GM12865 (cell line): ENCODE measurements at regions not wholly inside any gene's neighbourhood (a gene's known extent, or its start where the extent isn't known, plus 50 kb on each side); places are given as distances from the start of the nearest gene placed in this dataset.

Experiments used
- DNase-seq: peaks from one replicate; pipeline ENCODE4 v3.0.0; 2010; ENCODE audit warnings: low read depth
- H3K4me3 ChIP-seq: 2 replicates; pipeline ENCODE4 v1.5.1; 2011; ENCODE audit warnings: mild to moderate bottlenecking, low read depth, low read length, control low read depth
- TF ChIP-seq, protein P1 (sequence below): IDR thresholded peaks from 2 replicates; pipeline ENCODE4 v1.5.1; 2011; ENCODE audit warnings: low read length, control low read depth, low read depth, inconsistent platforms; ENCODE audit not compliant: insufficient read depth; ENCODE audit errors: missing control alignments

DNA sequence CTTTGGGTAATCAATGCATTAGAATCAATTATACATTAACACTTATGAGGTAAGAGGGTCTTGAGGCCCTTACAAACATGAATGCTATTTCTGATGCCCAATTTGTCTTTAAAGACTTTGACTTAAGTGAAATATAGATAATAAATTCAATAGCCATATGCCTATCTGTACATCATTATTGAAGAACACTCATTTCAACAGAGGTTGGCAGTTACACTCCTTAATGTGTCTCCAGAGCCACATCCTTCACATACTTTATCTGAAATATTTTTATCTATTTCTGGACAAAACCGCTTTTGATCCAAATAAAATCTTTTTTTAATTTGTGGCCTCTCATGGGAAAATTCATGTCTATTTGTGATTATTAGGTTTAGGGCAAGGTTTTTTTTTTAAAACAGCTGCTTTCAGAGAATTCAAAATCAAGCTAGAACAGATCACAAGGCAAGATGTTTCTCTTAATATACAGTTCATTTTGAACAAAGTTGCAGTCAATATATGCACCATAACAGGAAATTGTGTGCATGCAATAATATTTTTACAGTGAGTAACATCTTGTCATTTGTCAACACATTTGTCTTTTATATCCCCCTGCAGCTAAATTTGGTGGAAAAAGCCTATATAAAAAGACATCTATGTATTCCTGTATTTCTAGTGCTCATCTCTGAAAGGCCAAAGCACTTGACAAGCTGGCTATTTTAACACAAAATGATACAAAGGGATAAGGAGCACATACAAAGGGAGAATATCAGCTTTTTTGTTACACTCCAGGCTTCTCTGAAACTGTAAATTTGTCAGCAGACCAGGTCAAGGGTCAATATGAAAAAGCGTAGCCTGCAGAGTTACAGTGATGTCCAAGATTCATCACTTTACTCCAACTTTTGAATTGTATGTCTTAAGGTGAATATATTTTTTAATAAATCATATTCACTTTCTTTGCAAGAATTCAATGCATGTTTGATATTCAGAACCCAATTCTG lies 146.2 kb upstream of the DPH6 start:
- H3K4me3 ChIP-seq, result no peak overlapping the region
- DNase-seq, result no peak
- TF ChIP-seq, protein P1, sequence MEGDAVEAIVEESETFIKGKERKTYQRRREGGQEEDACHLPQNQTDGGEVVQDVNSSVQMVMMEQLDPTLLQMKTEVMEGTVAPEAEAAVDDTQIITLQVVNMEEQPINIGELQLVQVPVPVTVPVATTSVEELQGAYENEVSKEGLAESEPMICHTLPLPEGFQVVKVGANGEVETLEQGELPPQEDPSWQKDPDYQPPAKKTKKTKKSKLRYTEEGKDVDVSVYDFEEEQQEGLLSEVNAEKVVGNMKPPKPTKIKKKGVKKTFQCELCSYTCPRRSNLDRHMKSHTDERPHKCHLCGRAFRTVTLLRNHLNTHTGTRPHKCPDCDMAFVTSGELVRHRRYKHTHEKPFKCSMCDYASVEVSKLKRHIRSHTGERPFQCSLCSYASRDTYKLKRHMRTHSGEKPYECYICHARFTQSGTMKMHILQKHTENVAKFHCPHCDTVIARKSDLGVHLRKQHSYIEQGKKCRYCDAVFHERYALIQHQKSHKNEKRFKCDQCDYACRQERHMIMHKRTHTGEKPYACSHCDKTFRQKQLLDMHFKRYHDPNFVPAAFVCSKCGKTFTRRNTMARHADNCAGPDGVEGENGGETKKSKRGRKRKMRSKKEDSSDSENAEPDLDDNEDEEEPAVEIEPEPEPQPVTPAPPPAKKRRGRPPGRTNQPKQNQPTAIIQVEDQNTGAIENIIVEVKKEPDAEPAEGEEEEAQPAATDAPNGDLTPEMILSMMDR, result no peak

DNA sequence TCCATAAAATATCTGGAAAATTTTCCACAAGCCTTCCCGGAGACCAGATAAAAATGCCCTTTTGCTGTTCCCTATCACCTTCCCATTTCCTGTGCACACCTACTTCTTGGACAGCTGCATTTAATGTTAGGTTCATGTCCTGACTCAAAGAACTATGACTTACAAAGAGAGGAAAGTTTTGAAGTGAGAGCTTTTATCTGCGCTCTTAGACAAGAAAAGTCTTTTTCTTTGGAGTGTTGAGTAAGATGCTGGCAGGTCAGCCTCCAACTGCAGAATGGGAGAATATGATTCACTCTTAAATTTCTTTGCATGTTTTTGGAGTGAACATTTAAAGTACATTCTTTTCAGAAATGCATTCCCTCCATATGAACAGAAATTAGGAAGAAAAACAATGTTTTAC lies 147.3 kb upstream of the DPH6 start:
- H3K4me3 ChIP-seq, result no peak overlapping the region
- TF ChIP-seq, protein P1, result no peak
- no peak for DNase-seq

DNA sequence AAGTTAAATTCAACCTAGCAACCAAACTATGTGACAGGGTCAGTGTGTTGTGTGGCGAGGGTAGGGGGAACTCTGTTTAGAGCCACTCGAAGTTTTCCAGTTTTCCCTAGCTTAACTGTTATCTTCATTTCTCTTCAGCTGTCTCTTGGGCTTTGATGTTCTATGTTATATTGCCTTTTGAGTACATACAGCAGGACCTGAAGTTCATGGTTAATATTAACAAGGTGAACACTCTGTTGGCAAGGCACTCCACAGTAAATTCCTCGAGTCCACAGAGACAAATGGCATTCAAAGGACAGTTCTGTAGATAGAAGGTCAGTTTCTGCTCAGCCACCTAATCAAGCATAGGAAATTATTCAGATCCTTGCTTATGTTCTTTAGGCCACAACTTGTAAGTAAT lies 147.9 kb upstream of the DPH6 start:
- TF ChIP-seq, protein P1, result no peak
- H3K4me3 ChIP-seq, result no peak overlapping the region
- no peak for DNase-seq

DNA sequence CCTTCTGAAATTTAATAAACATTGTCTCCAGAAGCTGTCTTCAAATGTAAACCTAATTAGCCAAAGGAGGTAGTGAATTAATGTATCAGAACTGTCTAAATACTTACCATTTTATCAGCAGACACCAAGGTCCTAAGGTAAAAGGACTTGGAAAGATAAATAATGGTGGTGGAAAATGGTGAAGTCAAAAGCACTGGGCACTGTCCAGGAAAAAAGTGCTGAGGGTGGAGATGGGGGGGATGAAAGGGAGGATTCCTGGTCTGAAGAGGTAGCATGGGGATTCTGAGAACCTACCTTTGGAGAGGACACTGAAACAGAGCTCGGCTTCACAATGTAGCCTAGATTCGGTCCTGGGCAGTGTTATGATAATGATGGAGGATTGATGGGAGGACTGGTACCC lies 149.0 kb upstream of the DPH6 start:
- H3K4me3 ChIP-seq, result no peak overlapping the region
- no peak for DNase-seq
- TF ChIP-seq, protein P1, result no peak

DNA sequence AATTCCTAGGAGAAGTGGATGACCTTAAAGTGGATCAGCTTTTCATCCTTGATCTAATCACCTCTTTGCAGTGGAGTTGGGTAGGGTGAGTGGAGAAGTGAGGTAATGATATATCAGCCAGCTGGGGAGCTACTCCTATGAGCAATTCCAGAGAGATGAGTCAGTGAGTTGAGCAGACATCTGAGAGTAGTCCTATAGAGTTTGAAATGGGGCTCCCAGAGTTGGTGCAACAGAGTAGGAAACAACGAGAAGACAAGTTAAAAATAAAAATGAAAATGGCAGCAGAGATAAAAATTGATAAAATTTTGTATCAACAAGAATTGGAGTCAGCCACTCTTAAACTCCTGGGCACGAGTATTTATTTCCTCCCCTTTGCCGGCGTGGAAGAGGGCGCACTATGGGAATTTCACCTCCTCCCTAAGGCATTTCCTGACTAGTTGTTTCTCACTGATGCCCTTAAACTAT lies 150.8 kb upstream of the DPH6 start:
- DNase-seq, result no peak
- no peak overlapping the region for H3K4me3 ChIP-seq
- TF ChIP-seq, protein P1, result no peak

DNA sequence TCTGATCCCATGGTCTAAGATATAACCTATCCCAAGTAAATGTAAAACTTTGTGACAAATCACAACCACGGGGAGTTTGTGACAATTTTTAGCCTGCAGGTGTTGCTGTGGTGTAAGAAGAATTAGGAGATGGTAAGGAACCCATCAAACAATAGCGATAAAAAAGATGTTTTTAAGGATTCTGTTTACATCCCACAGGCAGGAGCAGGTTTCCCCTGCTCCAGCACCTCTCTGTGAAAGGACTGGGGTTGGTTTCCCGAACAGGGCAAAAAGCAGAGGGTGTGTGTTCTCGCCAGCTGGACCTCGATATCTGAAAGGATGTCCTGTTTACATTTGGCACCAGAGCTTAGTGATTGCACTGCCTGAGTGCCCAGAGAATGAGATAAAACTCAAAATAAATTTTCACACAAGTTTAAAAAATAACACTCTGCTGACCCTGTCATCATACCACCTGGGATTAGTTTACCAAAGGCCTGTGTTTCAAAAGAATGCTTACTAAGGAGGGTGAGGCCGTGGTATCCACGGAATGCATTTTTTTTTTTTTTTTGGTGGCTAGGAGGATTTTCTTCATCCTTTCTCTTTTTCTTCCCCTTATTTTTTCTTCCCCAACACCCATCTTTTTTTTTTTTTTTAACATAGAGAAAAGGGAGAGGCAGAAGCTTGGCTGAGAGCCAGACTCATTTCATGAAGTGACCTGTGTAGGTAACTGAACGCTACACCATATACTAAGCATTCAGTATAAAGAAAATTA lies 151.8 kb upstream of the DPH6 start:
- no peak overlapping the region for H3K4me3 ChIP-seq
- TF ChIP-seq, protein P1, result peak; percentile 6
- DNase-seq, result no peak
